ENCODE measurements at regions not wholly inside any gene's neighbourhood (a gene's known extent, or its start where the extent isn't known, plus 50 kb on each side); places are given as distances from the start of the nearest gene placed in this dataset.

GRCh38 chr12:73362666-73363065 lies 1090.5 kb downstream of the TRHDE start:
- DNase-seq (ENCODE audit: low spot score) = no peak
- in situ Hi-C loops (cut with MboI; ENCODE audit: low pct_unique_long_range_greater_than_20kb, low sequenced_read_pairs, unreplicated experiment) = no loop called here
- no peak for TF ChIP-seq CTCF (IDR thresholded peaks at IDR 0.05; ENCODE audit: extremely low read depth, insufficient read depth, missing control alignments)

GRCh38 chr12:73372856-73373255 lies 1100.7 kb downstream of the TRHDE start:
- in situ Hi-C loops (cut with MboI; ENCODE audit: low pct_unique_long_range_greater_than_20kb, low sequenced_read_pairs, unreplicated experiment) = no loop called here
- TF ChIP-seq CTCF (IDR thresholded peaks at IDR 0.05; ENCODE audit: extremely low read depth, insufficient read depth, missing control alignments) = no peak
- DNase-seq (ENCODE audit: low spot score) = no peak

GRCh38 chr12:73374360-73374759 lies 1102.2 kb downstream of the TRHDE start:
- no peak for TF ChIP-seq CTCF (IDR thresholded peaks at IDR 0.05; ENCODE audit: extremely low read depth, insufficient read depth, missing control alignments)
- in situ Hi-C loops (cut with MboI; ENCODE audit: low pct_unique_long_range_greater_than_20kb, low sequenced_read_pairs, unreplicated experiment) = no loop called here

GRCh38 chr12:73383584-73384222 lies 1111.5 kb downstream of the TRHDE start:
- in situ Hi-C loops (cut with MboI; ENCODE audit: low pct_unique_long_range_greater_than_20kb, low sequenced_read_pairs, unreplicated experiment) = no loop called here
- TF ChIP-seq CTCF (IDR thresholded peaks at IDR 0.05; ENCODE audit: extremely low read depth, insufficient read depth, missing control alignments) = no peak
- DNase-seq (ENCODE audit: low spot score) = no peak

More at GRCh38 chr12:73374360-73374759, 1102.2 kb downstream of the TRHDE start:
- DNase-seq (ENCODE audit: low spot score) = no peak

- no peak for TF ChIP-seq CTCF (IDR thresholded peaks at IDR 0.05; ENCODE audit: extremely low read depth, insufficient read depth, missing control alignments)
- no peak for DNase-seq (ENCODE audit: low spot score)
- in situ Hi-C loops (cut with MboI; ENCODE audit: low pct_unique_long_range_greater_than_20kb, low sequenced_read_pairs, unreplicated experiment) = no loop called here
Observed at GRCh38 chr12:73384592-73384991, 1112.4 kb downstream of the TRHDE start.

GRCh38 chr12:73390261-73390660 lies 1118.1 kb downstream of the TRHDE start:
- no peak for TF ChIP-seq CTCF (IDR thresholded peaks at IDR 0.05; ENCODE audit: extremely low read depth, insufficient read depth, missing control alignments)
- no peak for DNase-seq (ENCODE audit: low spot score)
- in situ Hi-C loops (cut with MboI; ENCODE audit: low pct_unique_long_range_greater_than_20kb, low sequenced_read_pairs, unreplicated experiment) = no loop called here

Measured in GM13977 (cell line).